Right atrium auricular region (tissue), 2 donors: ENCODE measurements at regions not wholly inside any gene's neighbourhood (a gene's known extent, or its start where the extent isn't known, plus 50 kb on each side); places are given as distances from the start of the nearest gene placed in this dataset.
"Not testable (repeated sequence)": the region's sequence is repeated elsewhere in the genome, so short reads cannot be mapped to it uniquely, and the experiment has no call there.

Experiments used
- DNase-seq: peaks from one replicate; pipeline ENCODE4 v3.0.0-alpha.2; 2019; ENCODE audit warnings: low spot score
- H3K27ac ChIP-seq, 2 donors: fragments of 200-600 bp; sonication (generic); 1 replicate in 1 of 2; 2 replicates in 1 of 2; pipeline ENCODE4 v1.5.1; 2016 to 2019
- H3K27me3 ChIP-seq, 2 donors: fragments of 200-600 bp; sonication (generic); one replicate each; pipeline versions ENCODE4 v1.5.1 to v1.6.0; 2017 to 2019
- H3K36me3 ChIP-seq: fragments of 200-600 bp; sonication (generic); one replicate; pipeline ENCODE4 v1.5.1; 2016
- H3K4me1 ChIP-seq, 2 donors: fragments of 200-600 bp; sonication (generic); one replicate each; pipeline versions ENCODE4 v1.5.1 to v1.6.0; 2017 to 2019
- H3K4me3 ChIP-seq, 2 donors: fragments of 200-600 bp; sonication (generic); 1 replicate in 1 of 2; 2 replicates in 1 of 2; pipeline ENCODE4 v1.5.1; 2017 to 2019; ENCODE audit warnings: mild to moderate bottlenecking in 1 of 2, moderate library complexity in 1 of 2
- H3K9me3 ChIP-seq, 2 donors: fragments of 200-600 bp; sonication (generic); one replicate each; pipeline ENCODE4 v1.5.1; 2019
- TF ChIP-seq, protein P1 (sequence below), 2 donors: fragments of 200-600 bp; sonication (generic); IDR thresholded peaks; one replicate each; pipeline ENCODE4 v1.5.1; 2019; ENCODE audit warnings: antibody characterized with exemption in 2 of 2

DNA sequence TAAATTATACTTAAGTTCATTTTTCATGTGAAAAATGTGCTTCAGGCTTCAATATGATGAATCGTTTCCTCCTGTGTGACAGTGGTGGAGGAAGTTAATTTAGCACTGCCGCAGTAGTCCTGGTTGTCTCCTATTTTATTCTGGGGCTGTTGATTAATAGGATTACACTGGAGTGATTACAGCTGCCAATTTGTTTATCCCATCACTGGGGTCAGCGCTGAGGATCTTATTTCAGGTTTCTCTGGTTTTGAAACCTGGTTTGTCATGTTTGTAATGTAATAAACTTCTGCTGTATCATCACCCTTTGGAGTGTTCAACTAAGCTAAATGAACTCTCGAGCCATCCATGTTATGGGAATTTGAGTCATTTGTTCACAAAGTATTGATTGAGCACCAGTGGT, 241.7 kb upstream of the KCNN2 start:
- Histone ChIP-seq H3K9me3 (no peaks in the 10 kb centered on the region), H3K4me1 (no peaks in the 10 kb centered on the region), H3K27ac (no peak overlapping the region), H3K27me3 (no peaks in the 10 kb centered on the region), H3K4me3 (no peak overlapping the region), H3K36me3 (no peaks in the 10 kb centered on the region)
- TF ChIP-seq, protein P1, sequence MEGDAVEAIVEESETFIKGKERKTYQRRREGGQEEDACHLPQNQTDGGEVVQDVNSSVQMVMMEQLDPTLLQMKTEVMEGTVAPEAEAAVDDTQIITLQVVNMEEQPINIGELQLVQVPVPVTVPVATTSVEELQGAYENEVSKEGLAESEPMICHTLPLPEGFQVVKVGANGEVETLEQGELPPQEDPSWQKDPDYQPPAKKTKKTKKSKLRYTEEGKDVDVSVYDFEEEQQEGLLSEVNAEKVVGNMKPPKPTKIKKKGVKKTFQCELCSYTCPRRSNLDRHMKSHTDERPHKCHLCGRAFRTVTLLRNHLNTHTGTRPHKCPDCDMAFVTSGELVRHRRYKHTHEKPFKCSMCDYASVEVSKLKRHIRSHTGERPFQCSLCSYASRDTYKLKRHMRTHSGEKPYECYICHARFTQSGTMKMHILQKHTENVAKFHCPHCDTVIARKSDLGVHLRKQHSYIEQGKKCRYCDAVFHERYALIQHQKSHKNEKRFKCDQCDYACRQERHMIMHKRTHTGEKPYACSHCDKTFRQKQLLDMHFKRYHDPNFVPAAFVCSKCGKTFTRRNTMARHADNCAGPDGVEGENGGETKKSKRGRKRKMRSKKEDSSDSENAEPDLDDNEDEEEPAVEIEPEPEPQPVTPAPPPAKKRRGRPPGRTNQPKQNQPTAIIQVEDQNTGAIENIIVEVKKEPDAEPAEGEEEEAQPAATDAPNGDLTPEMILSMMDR (IDR thresholded peaks at IDR 0.05): no peak
- no peak for DNase-seq

GRCh38 chr5:114122852-114123251, 239.0 kb upstream of the KCNN2 start:
- no peak overlapping the region for H3K27ac ChIP-seq
- no peak overlapping the region for H3K4me3 ChIP-seq
- TF ChIP-seq, protein P1 (IDR thresholded peaks at IDR 0.05): no peak
- H3K4me1 ChIP-seq: no peaks in the 10 kb centered on the region
- no peaks in the 10 kb centered on the region for H3K9me3 ChIP-seq
- H3K36me3 ChIP-seq: no peaks in the 10 kb centered on the region
- no peak for DNase-seq
- no peaks in the 10 kb centered on the region for H3K27me3 ChIP-seq

GRCh38 chr5:114123654-114124053, 238.2 kb upstream of the KCNN2 start:
- no peak overlapping the region for H3K4me3 ChIP-seq
- no peaks in the 10 kb centered on the region for H3K27me3 ChIP-seq
- no peaks in the 10 kb centered on the region for H3K9me3 ChIP-seq
- DNase-seq: no peak
- H3K27ac ChIP-seq: no peak overlapping the region
- H3K4me1 ChIP-seq: no peaks in the 10 kb centered on the region
- TF ChIP-seq, protein P1 (IDR thresholded peaks at IDR 0.05): no peak
- no peaks in the 10 kb centered on the region for H3K36me3 ChIP-seq

GRCh38 chr5:114146398-114146797, 215.5 kb upstream of the KCNN2 start:
- DNase-seq: no peak
- H3K4me3 ChIP-seq: no peak overlapping the region
- no peak overlapping the region for H3K27ac ChIP-seq
- TF ChIP-seq, protein P1 (IDR thresholded peaks at IDR 0.05): no peak
- H3K27me3 ChIP-seq: no peaks in the 10 kb centered on the region
- no peaks in the 10 kb centered on the region for H3K4me1 ChIP-seq
- H3K36me3 ChIP-seq: no peaks in the 10 kb centered on the region
- H3K9me3 ChIP-seq: no peaks in the 10 kb centered on the region

DNA sequence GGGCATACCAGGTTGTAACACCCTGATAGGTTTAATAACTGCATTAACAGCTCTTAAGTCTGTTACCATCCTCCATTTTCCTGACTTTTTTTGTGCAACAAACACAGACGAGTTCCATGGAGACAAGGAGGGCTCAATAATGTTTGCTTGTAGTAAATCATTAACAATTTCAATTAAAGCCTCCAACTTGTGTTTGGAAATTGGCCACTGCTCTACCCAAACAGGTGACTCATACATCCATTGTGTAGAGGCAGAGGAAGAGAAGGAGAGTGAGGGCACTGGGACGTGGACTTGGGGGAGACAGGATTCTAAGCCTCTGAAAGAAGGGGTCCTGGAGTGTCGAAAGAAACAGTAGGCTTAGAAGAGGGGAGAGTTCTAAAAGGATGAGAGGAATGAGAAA, 213.6 kb upstream of the KCNN2 start:
- H3K27ac ChIP-seq: no peak overlapping the region
- no peaks in the 10 kb centered on the region for H3K9me3 ChIP-seq
- H3K4me3 ChIP-seq: no peak overlapping the region
- DNase-seq: no peak
- TF ChIP-seq, protein P1 (IDR thresholded peaks at IDR 0.05): no peak
- no peaks in the 10 kb centered on the region for H3K36me3 ChIP-seq
- no peaks in the 10 kb centered on the region for H3K27me3 ChIP-seq
- no peaks in the 10 kb centered on the region for H3K4me1 ChIP-seq

- not testable (repeated sequence) for DNase-seq, H3K36me3 ChIP-seq, H3K9me3 ChIP-seq, H3K27ac ChIP-seq, H3K27me3 ChIP-seq, H3K4me3 ChIP-seq, H3K4me1 ChIP-seq
Observed at GRCh38 chr5:114148728-114149127, 213.1 kb upstream of the KCNN2 start.
